ENCODE measurements at regions not wholly inside any gene's neighbourhood (a gene's known extent, or its start where the extent isn't known, plus 50 kb on each side); places are given as distances from the start of the nearest gene placed in this dataset.

- H4K20me1 ChIP-seq (ENCODE audit: insufficient read depth, low read length): no peaks in the 10 kb centered on the region
- no peak overlapping the region for H3K4me3 ChIP-seq (ENCODE audit: low read length)
- H3K9ac ChIP-seq (ENCODE audit: low read length): no peak overlapping the region
- TF ChIP-seq CTCF (IDR thresholded peaks at IDR 0.05; ENCODE audit: low read length) (no peak), EZH2phosphoT487 (IDR thresholded peaks at IDR 0.05; ENCODE audit: low read length) (no peak), EZH2 (optimal IDR thresholded peaks at IDR 0.05; ENCODE audit: low read depth, low read length) (no peak)
- no peaks in the 10 kb centered on the region for H3F3A ChIP-seq (ENCODE audit: insufficient read depth, low read length)
- no peaks in the 10 kb centered on the region for H3K79me2 ChIP-seq (ENCODE audit: low read length)
- no peak overlapping the region for H3K27ac ChIP-seq (ENCODE audit: low read length)
- H3K36me3 ChIP-seq (replicated peaks; ENCODE audit: insufficient read depth, low read length): no peaks in the 10 kb centered on the region
- H3K4me2 ChIP-seq (ENCODE audit: low read depth, low read length): no peak overlapping the region
- no peak overlapping the region for H2AFZ ChIP-seq (ENCODE audit: low read length)
- DNase-seq: no peak
- no peaks in the 10 kb centered on the region for H3K27me3 ChIP-seq (replicated peaks; ENCODE audit: insufficient read depth, low read length)
- H3K9me2 ChIP-seq (replicated peaks; ENCODE audit: insufficient read depth, low read length): no peaks in the 10 kb centered on the region
- H3K4me1 ChIP-seq (ENCODE audit: low read length): no peaks in the 10 kb centered on the region
- no peaks in the 10 kb centered on the region for H3K9me3 ChIP-seq (replicated peaks; ENCODE audit: insufficient read depth, low read length)
Observed at GRCh38 chr6:98589536-98589935, 244.8 kb upstream of the POU3F2 start.

- no peaks in the 10 kb centered on the region for H3K4me1 ChIP-seq (ENCODE audit: low read length)
- no peak for DNase-seq
- no peaks in the 10 kb centered on the region for H3K79me2 ChIP-seq (ENCODE audit: low read length)
- no peaks in the 10 kb centered on the region for H3K9me3 ChIP-seq (replicated peaks; ENCODE audit: insufficient read depth, low read length)
- no peak overlapping the region for H3K27ac ChIP-seq (ENCODE audit: low read length)
- no peaks in the 10 kb centered on the region for H4K20me1 ChIP-seq (ENCODE audit: insufficient read depth, low read length)
- TF ChIP-seq EZH2phosphoT487 (IDR thresholded peaks at IDR 0.05; ENCODE audit: low read length) (no peak), CTCF (IDR thresholded peaks at IDR 0.05; ENCODE audit: low read length) (no peak), EZH2 (optimal IDR thresholded peaks at IDR 0.05; ENCODE audit: low read depth, low read length) (no peak)
- no peak overlapping the region for H2AFZ ChIP-seq (ENCODE audit: low read length)
- no peaks in the 10 kb centered on the region for H3K27me3 ChIP-seq (replicated peaks; ENCODE audit: insufficient read depth, low read length)
- no peaks in the 10 kb centered on the region for H3F3A ChIP-seq (ENCODE audit: insufficient read depth, low read length)
- no peak overlapping the region for H3K4me2 ChIP-seq (ENCODE audit: low read depth, low read length)
- no peak overlapping the region for H3K4me3 ChIP-seq (ENCODE audit: low read length)
- no peaks in the 10 kb centered on the region for H3K9me2 ChIP-seq (replicated peaks; ENCODE audit: insufficient read depth, low read length)
- H3K36me3 ChIP-seq (replicated peaks; ENCODE audit: insufficient read depth, low read length): no peaks in the 10 kb centered on the region
- H3K9ac ChIP-seq (ENCODE audit: low read length): no peak overlapping the region
Observed at GRCh38 chr6:98590136-98590681, 244.2 kb upstream of the POU3F2 start.

DNA sequence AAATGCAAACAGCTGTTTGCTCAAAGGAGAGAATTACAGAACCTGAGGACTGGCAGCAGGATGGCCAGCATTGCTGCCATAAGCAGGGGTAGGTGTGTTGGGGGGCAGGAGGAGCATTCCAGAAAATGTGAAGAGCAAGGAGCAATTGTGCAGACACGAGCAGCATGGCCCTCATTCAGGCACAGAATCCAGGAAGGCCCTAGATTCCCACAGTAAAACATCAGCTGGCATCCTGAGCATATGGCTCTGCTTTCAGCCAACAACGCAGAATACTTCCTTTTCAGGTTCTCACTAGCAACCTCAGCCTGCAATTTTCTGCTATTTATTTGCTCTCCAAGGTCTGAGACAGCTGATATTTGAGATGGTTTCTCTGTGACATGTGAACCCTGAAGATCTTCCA is 243.4 kb upstream of the POU3F2 start:
- no peaks in the 10 kb centered on the region for H3K27me3 ChIP-seq (replicated peaks; ENCODE audit: insufficient read depth, low read length)
- H3K4me2 ChIP-seq (ENCODE audit: low read depth, low read length): no peak overlapping the region
- no peak overlapping the region for H3K4me3 ChIP-seq (ENCODE audit: low read length)
- H3K9me3 ChIP-seq (replicated peaks; ENCODE audit: insufficient read depth, low read length): no peaks in the 10 kb centered on the region
- H3K36me3 ChIP-seq (replicated peaks; ENCODE audit: insufficient read depth, low read length): no peaks in the 10 kb centered on the region
- no peaks in the 10 kb centered on the region for H4K20me1 ChIP-seq (ENCODE audit: insufficient read depth, low read length)
- DNase-seq: no peak
- no peaks in the 10 kb centered on the region for H3F3A ChIP-seq (ENCODE audit: insufficient read depth, low read length)
- H3K9ac ChIP-seq (ENCODE audit: low read length): no peak overlapping the region
- no peak overlapping the region for H2AFZ ChIP-seq (ENCODE audit: low read length)
- no peaks in the 10 kb centered on the region for H3K79me2 ChIP-seq (ENCODE audit: low read length)
- no peaks in the 10 kb centered on the region for H3K4me1 ChIP-seq (ENCODE audit: low read length)
- no peaks in the 10 kb centered on the region for H3K9me2 ChIP-seq (replicated peaks; ENCODE audit: insufficient read depth, low read length)
- no peak overlapping the region for H3K27ac ChIP-seq (ENCODE audit: low read length)
- TF ChIP-seq EZH2 (optimal IDR thresholded peaks at IDR 0.05; ENCODE audit: low read depth, low read length): no peak
- no peak for TF ChIP-seq EZH2phosphoT487 (IDR thresholded peaks at IDR 0.05; ENCODE audit: low read length)
- TF ChIP-seq CTCF (IDR thresholded peaks at IDR 0.05; ENCODE audit: low read length): no peak

Data from MM.1S (cell line).